IPS-18c (cell line): ENCODE measurements at regions not wholly inside any gene's neighbourhood (a gene's known extent, or its start where the extent isn't known, plus 50 kb on each side); places are given as distances from the start of the nearest gene placed in this dataset.
"Not testable (repeated sequence)": the region's sequence is repeated elsewhere in the genome, so short reads cannot be mapped to it uniquely, and the experiment has no call there.

ENCODE experiments used
- H3K4me3 ChIP-seq: 2 replicates; pipeline ENCODE4 v1.7.0; 2013; ENCODE audit warnings: low read depth, mild to moderate bottlenecking, low read length, moderate library complexity; ENCODE audit not compliant: insufficient read depth
- H3K9me3 ChIP-seq: one replicate; pipeline ENCODE4 v1.6.1; 2013; ENCODE audit warnings: mild to moderate bottlenecking, low read length, moderate library complexity; ENCODE audit not compliant: control insufficient read depth, insufficient read depth

GRCh38 chr2:8506746-8507145 is 175.1 kb upstream of the ID2 start:
- no peaks in the 10 kb centered on the region for H3K9me3 ChIP-seq
- H3K4me3 ChIP-seq: no peak overlapping the region

- Histone ChIP-seq H3K4me3 (no peak overlapping the region), H3K9me3 (no peaks in the 10 kb centered on the region)
These were observed 173.1 kb upstream of the ID2 start for GRCh38 chr2:8508766-8509165.

- no peak overlapping the region; the same call in 1 of the 2 replicates for H3K4me3 ChIP-seq
- H3K9me3 ChIP-seq: no peaks in the 10 kb centered on the region
These were observed 172.2 kb upstream of the ID2 start for GRCh38 chr2:8509621-8510020.

- H3K4me3 ChIP-seq, H3K9me3 ChIP-seq: not testable (repeated sequence)
These were observed 171.8 kb upstream of the ID2 start for GRCh38 chr2:8510055-8510454.

GRCh38 chr2:8510519-8510918 is 171.3 kb upstream of the ID2 start:
- no peak overlapping the region for H3K4me3 ChIP-seq
- H3K9me3 ChIP-seq: no peaks in the 10 kb centered on the region

- no peaks in the 10 kb centered on the region for H3K9me3 ChIP-seq
- no peak overlapping the region for H3K4me3 ChIP-seq
These were observed 169.8 kb upstream of the ID2 start for GRCh38 chr2:8511868-8512612.

- Histone ChIP-seq H3K9me3 (no peaks in the 10 kb centered on the region), H3K4me3 (no peak overlapping the region; the same call in 1 of the 2 replicates)
These were observed 168.1 kb upstream of the ID2 start for GRCh38 chr2:8513601-8514273.

- H3K9me3 ChIP-seq: no peaks in the 10 kb centered on the region
- H3K4me3 ChIP-seq: no peak overlapping the region
These were observed 167.6 kb upstream of the ID2 start for GRCh38 chr2:8514274-8514662.

- Histone ChIP-seq H3K9me3 (no peaks in the 10 kb centered on the region), H3K4me3 (no peak overlapping the region)
These were observed 166.8 kb upstream of the ID2 start for GRCh38 chr2:8514796-8515758.

- Histone ChIP-seq H3K4me3 (no peak overlapping the region), H3K9me3 (no peaks in the 10 kb centered on the region)
These were observed 165.9 kb upstream of the ID2 start for GRCh38 chr2:8515864-8516533.

GRCh38 chr2:8517850-8518498 is 163.9 kb upstream of the ID2 start:
- H3K4me3 ChIP-seq: no peak overlapping the region
- H3K9me3 ChIP-seq: no peaks in the 10 kb centered on the region

GRCh38 chr2:8518979-8519668 is 162.7 kb upstream of the ID2 start:
- H3K9me3 ChIP-seq: no peaks in the 10 kb centered on the region
- no peak overlapping the region for H3K4me3 ChIP-seq

- Histone ChIP-seq H3K9me3 (no peaks in the 10 kb centered on the region), H3K4me3 (no peak overlapping the region)
These were observed 161.0 kb upstream of the ID2 start for GRCh38 chr2:8520791-8521344.

- Histone ChIP-seq H3K4me3 (no peak overlapping the region), H3K9me3 (no peaks in the 10 kb centered on the region)
These were observed 159.2 kb upstream of the ID2 start for GRCh38 chr2:8522687-8523086.

- Histone ChIP-seq H3K9me3 (no peaks in the 10 kb centered on the region), H3K4me3 (no peak overlapping the region)
These were observed 157.5 kb upstream of the ID2 start for GRCh38 chr2:8524388-8524787.

GRCh38 chr2:8524823-8525222 is 157.0 kb upstream of the ID2 start:
- Histone ChIP-seq H3K9me3 (no peaks in the 10 kb centered on the region), H3K4me3 (no peak overlapping the region)
